ENCODE measurements at regions not wholly inside any gene's neighbourhood (a gene's known extent, or its start where the extent isn't known, plus 50 kb on each side); places are given as distances from the start of the nearest gene placed in this dataset.

GRCh38 chr10:34047389-34047788, 712.9 kb upstream of the NRP1 start:
- Histone ChIP-seq H3K27ac (ENCODE audit: low read depth, low read length) (no peak overlapping the region), H3K4me2 (ENCODE audit: insufficient read depth, low read length) (no peak overlapping the region), H3K36me3 (ENCODE audit: insufficient read depth, low read length) (no peaks in the 10 kb centered on the region), H3K4me1 (ENCODE audit: insufficient read depth, low read length) (peaks cover 4% of the 10 kb centered on the region), H3K79me2 (ENCODE audit: insufficient read depth, low read length) (no peaks in the 10 kb centered on the region), H2AFZ (ENCODE audit: low read length) (no peak overlapping the region), H3K4me3 (ENCODE audit: insufficient read depth, low read length) (no peak overlapping the region), H4K20me1 (ENCODE audit: insufficient read depth, low read length) (no peaks in the 10 kb centered on the region), H3K27me3 (ENCODE audit: insufficient read depth, low read length) (peaks cover 28% of the 10 kb centered on the region), H3K9me3 (ENCODE audit: low read depth, low read length) (no peaks in the 10 kb centered on the region)
- DNase-seq (ENCODE audit: insufficient read length, low spot score, missing footprints) = no peak
- TF ChIP-seq CTCF (IDR thresholded peaks at IDR 0.05; ENCODE audit: extremely low read depth, low read depth, low read length) = no peak

- Histone ChIP-seq H3K27ac (ENCODE audit: low read depth, low read length) (no peak overlapping the region), H3K27me3 (ENCODE audit: insufficient read depth, low read length) (peaks cover 23% of the 10 kb centered on the region), H3K4me1 (ENCODE audit: insufficient read depth, low read length) (peaks cover 4% of the 10 kb centered on the region), H3K9me3 (ENCODE audit: low read depth, low read length) (no peaks in the 10 kb centered on the region), H3K79me2 (ENCODE audit: insufficient read depth, low read length) (no peaks in the 10 kb centered on the region), H4K20me1 (ENCODE audit: insufficient read depth, low read length) (no peaks in the 10 kb centered on the region), H3K36me3 (ENCODE audit: insufficient read depth, low read length) (no peaks in the 10 kb centered on the region), H3K4me3 (ENCODE audit: insufficient read depth, low read length) (no peak overlapping the region), H2AFZ (ENCODE audit: low read length) (no peak overlapping the region), H3K4me2 (ENCODE audit: insufficient read depth, low read length) (no peak overlapping the region)
- TF ChIP-seq CTCF (IDR thresholded peaks at IDR 0.05; ENCODE audit: extremely low read depth, low read depth, low read length) = no peak
- DNase-seq (ENCODE audit: insufficient read length, low spot score, missing footprints) = no peak
These were observed 712.1 kb upstream of the NRP1 start for GRCh38 chr10:34046506-34047034.

- Histone ChIP-seq H3K27ac (ENCODE audit: low read depth, low read length) (no peak overlapping the region), H3K36me3 (ENCODE audit: insufficient read depth, low read length) (no peaks in the 10 kb centered on the region), H3K27me3 (ENCODE audit: insufficient read depth, low read length) (peaks cover 23% of the 10 kb centered on the region), H3K9me3 (ENCODE audit: low read depth, low read length) (no peaks in the 10 kb centered on the region), H3K4me2 (ENCODE audit: insufficient read depth, low read length) (no peak overlapping the region), H4K20me1 (ENCODE audit: insufficient read depth, low read length) (no peaks in the 10 kb centered on the region), H3K4me3 (ENCODE audit: insufficient read depth, low read length) (no peak overlapping the region), H2AFZ (ENCODE audit: low read length) (no peak overlapping the region), H3K4me1 (ENCODE audit: insufficient read depth, low read length) (peaks cover 4% of the 10 kb centered on the region), H3K79me2 (ENCODE audit: insufficient read depth, low read length) (no peaks in the 10 kb centered on the region)
- TF ChIP-seq CTCF (IDR thresholded peaks at IDR 0.05; ENCODE audit: extremely low read depth, low read depth, low read length) = no peak
- DNase-seq (ENCODE audit: insufficient read length, low spot score, missing footprints) = peak; percentile 63
These were observed 711.2 kb upstream of the NRP1 start for GRCh38 chr10:34045571-34046190.

- no peaks in the 10 kb centered on the region for H3K36me3 ChIP-seq (ENCODE audit: insufficient read depth, low read length)
- no peaks in the 10 kb centered on the region for H3K79me2 ChIP-seq (ENCODE audit: insufficient read depth, low read length)
- no peak overlapping the region for H3K4me2 ChIP-seq (ENCODE audit: insufficient read depth, low read length)
- no peak overlapping the region for H3K27ac ChIP-seq (ENCODE audit: low read depth, low read length)
- H3K9me3 ChIP-seq (ENCODE audit: low read depth, low read length) = no peaks in the 10 kb centered on the region
- peak; percentile 59 for DNase-seq (ENCODE audit: insufficient read length, low spot score, missing footprints)
- peaks cover 4% of the 10 kb centered on the region for H3K4me1 ChIP-seq (ENCODE audit: insufficient read depth, low read length)
- H4K20me1 ChIP-seq (ENCODE audit: insufficient read depth, low read length) = no peaks in the 10 kb centered on the region
- H3K27me3 ChIP-seq (ENCODE audit: insufficient read depth, low read length) = peaks cover 13% of the 10 kb centered on the region
- H3K4me3 ChIP-seq (ENCODE audit: insufficient read depth, low read length) = no peak overlapping the region
- H2AFZ ChIP-seq (ENCODE audit: low read length) = no peak overlapping the region
- no peak for TF ChIP-seq CTCF (IDR thresholded peaks at IDR 0.05; ENCODE audit: extremely low read depth, low read depth, low read length)
These were observed 707.4 kb upstream of the NRP1 start for GRCh38 chr10:34041871-34042270.

Measured in osteoblast (primary cell).